Prostate gland (tissue), 2 donors: ENCODE measurements at regions not wholly inside any gene's neighbourhood (a gene's known extent, or its start where the extent isn't known, plus 50 kb on each side); places are given as distances from the start of the nearest gene placed in this dataset.
"Not testable (repeated sequence)": the region's sequence is repeated elsewhere in the genome, so short reads cannot be mapped to it uniquely, and the experiment has no call there.

Experiments used
- DNase-seq: peaks from one replicate; pipeline ENCODE4 v3.0.0-alpha.2; 2019; ENCODE audit warnings: low spot score
- H3K27ac ChIP-seq, 2 donors: fragments of 200-600 bp; sonication (generic); 2 replicates each; pipeline ENCODE4 v1.5.1; 2017 to 2019
- H3K27me3 ChIP-seq: fragments of 200-600 bp; sonication (generic); replicated peaks from 2 replicates; pipeline ENCODE4 v1.5.1; 2019; ENCODE audit not compliant: insufficient read depth
- H3K36me3 ChIP-seq, 2 donors: fragments of 200-600 bp; sonication (generic); 1 replicate in 1 of 2; 2 replicates in 1 of 2; pipeline versions ENCODE4 v1.5.1 to v1.8.1; 2017 to 2019
- H3K4me1 ChIP-seq: fragments of 200-600 bp; sonication (generic); replicated peaks from 2 replicates; pipeline ENCODE4 v1.5.1; 2019
- H3K4me3 ChIP-seq, 2 donors: fragments of 200-600 bp; sonication (generic); 2 replicates each; pipeline ENCODE4 v1.5.1; 2017 to 2019
- H3K9me3 ChIP-seq: fragments of 200-600 bp; sonication (generic); 2 replicates; pipeline ENCODE4 v1.5.1; 2017
- POLR2A ChIP-seq: fragments of 450-650 bp; IDR thresholded peaks from one replicate; pipeline ENCODE4 v1.6.1; 2016; ENCODE audit warnings: antibody characterized with exemption, mild to moderate bottlenecking
- POLR2AphosphoS5 ChIP-seq: sonication (generic); formaldehyde crosslinking; IDR thresholded peaks from one replicate; pipeline ENCODE4 v1.6.1; 2017; ENCODE audit warnings: antibody characterized with exemption
- WGBS: methylation state at CpG from one replicate; pipeline ENCODE4 v1.1.5; 2018; 5-methylcytosine and 5-hydroxymethylcytosine counted together
- intact Hi-C: fragments of 100-400 bp; cut with DNase I; formaldehyde crosslinking; loops from one replicate; pipeline ENCODE4 v1.14.2; 2022
- TF ChIP-seq, protein P1 (sequence below), 4 experiments: fragments of 200-600 bp in 2 of 4; fragments of 450-650 bp in 2 of 4; sonication (generic) in 2 of 4; IDR thresholded peaks; 1 replicate in 3 of 4; 2 replicates in 1 of 4; pipeline ENCODE4 v1.5.1; 2016 to 2019; ENCODE audit warnings: antibody characterized with exemption in 4 of 4, mild to moderate bottlenecking in 2 of 4, moderate library complexity in 2 of 4

DNA sequence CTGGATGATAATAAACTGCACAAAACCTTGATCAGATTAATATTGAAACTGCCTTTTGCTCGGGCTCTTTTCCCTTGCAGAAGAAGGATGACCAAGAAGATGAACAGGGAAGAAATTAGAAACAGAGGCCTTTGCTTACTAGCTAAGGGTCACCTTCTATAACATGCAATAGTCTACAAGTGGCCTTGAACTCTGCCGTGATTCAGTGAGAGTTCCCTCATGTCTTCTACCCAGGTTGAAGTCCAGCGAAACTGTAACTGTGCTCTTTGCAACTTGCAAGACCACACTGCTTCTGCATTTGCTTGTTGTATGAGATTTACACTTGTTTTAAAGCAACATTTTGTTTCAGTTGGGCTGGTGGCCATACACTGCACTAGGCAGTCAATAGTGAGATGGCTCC, 108.4 kb downstream of the IGLL1 start:
- Histone ChIP-seq H3K4me1 (no peaks in the 10 kb centered on the region), H3K27ac (no peak overlapping the region), H3K36me3 (no peaks in the 10 kb centered on the region), H3K4me3 (no peak overlapping the region), H3K9me3 (no peaks in the 10 kb centered on the region), H3K27me3 (no peaks in the 10 kb centered on the region)
- no peak for DNase-seq
- TF ChIP-seq POLR2AphosphoS5 (no peak), POLR2A (no peak)
- TF ChIP-seq, protein P1, sequence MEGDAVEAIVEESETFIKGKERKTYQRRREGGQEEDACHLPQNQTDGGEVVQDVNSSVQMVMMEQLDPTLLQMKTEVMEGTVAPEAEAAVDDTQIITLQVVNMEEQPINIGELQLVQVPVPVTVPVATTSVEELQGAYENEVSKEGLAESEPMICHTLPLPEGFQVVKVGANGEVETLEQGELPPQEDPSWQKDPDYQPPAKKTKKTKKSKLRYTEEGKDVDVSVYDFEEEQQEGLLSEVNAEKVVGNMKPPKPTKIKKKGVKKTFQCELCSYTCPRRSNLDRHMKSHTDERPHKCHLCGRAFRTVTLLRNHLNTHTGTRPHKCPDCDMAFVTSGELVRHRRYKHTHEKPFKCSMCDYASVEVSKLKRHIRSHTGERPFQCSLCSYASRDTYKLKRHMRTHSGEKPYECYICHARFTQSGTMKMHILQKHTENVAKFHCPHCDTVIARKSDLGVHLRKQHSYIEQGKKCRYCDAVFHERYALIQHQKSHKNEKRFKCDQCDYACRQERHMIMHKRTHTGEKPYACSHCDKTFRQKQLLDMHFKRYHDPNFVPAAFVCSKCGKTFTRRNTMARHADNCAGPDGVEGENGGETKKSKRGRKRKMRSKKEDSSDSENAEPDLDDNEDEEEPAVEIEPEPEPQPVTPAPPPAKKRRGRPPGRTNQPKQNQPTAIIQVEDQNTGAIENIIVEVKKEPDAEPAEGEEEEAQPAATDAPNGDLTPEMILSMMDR (IDR thresholded peaks at IDR 0.05), result no peak
- intact Hi-C loops, result no loop called here
- 95% methylated on average over 3 of the region's 3 CpGs for WGBS

DNA sequence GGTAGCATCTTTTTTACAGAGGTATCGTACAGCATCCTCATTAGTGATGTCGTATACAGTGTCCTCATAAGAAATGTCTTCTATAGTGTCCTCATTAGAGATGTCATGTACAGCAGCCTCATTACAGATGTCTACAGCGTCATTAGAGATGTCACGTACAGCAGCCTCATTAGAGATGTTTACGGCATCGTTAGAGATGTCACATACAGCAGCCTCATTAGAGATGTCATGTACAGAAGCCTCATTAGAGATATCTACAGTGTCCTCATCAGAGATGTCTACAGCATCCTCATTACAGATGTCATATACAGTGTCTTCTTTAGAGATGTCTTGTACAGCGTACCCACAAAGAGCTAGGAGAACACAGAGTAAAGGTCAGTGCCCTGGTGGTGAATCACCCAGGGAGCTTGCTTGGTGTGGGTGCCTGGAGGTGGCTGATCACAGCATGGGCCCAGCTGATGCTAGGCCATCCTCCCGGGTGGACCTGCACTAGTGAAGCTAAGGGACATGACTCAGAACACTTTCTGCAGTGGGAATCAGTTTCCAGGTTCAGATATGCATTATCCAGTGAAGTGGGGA, 109.2 kb downstream of the IGLL1 start:
- no peaks in the 10 kb centered on the region for H3K9me3 ChIP-seq
- intact Hi-C loops, result no loop called here
- TF ChIP-seq POLR2A, result no peak
- TF ChIP-seq POLR2AphosphoS5, result no peak
- TF ChIP-seq, protein P1 (IDR thresholded peaks at IDR 0.05), result no peak
- no peaks in the 10 kb centered on the region for H3K27me3 ChIP-seq
- no peaks in the 10 kb centered on the region for H3K36me3 ChIP-seq
- H3K27ac ChIP-seq, result no peak overlapping the region
- 96% methylated on average over 8 of the region's 8 CpGs for WGBS
- DNase-seq, result no peak
- H3K4me3 ChIP-seq, result no peak overlapping the region
- H3K4me1 ChIP-seq, result no peaks in the 10 kb centered on the region

DNA sequence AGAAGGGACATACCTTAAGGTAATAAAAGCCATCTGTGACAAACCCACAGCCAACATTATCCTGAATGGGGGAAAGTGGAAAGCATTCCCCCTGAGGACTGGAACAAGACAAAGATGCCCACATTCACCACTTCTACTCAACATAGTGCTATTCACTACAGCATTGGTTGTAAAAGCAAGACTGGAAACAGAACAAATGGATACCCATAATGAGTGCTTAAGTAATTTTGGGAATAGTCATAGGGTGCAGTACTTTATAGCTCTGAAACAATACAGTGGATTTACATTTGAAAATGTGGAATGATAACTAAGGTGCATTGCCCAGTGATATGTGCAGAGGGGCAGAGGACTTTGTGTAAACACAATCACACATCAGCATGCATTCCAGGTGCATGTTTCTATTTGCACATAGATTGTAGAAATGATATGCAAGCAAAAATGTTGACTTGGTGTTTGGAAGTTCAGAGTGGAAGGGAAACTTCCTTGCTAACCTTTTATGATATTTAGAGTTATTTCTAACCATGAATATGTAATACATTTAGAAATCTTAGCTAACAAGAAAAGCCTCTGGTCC, 112.3 kb downstream of the IGLL1 start:
- intact Hi-C loops, result no loop called here

DNA sequence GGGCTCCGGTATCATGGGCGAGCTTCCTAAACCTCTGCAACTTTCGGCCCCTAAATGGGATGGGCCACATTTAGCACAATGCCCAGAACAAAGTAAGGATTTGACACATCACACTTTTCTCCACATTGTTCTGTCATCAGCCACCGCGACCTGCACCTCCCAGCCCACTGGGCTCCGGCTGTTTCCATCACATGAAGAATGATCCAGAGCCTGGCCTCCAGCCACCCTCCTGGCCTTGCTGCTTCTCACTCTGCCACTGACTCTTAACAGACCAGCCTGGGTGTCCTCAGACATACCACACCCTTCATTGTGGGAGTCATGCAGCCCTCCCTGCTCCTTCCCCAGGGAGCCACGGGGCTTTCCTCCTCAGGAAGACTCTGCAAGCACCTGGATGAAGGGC, 113.7 kb downstream of the IGLL1 start:
- H3K4me3 ChIP-seq, result no peak overlapping the region
- H3K36me3 ChIP-seq, result no peaks in the 10 kb centered on the region
- WGBS, result 87% methylated on average over 7 of the region's 7 CpGs
- intact Hi-C loops, result no loop called here
- no peak for DNase-seq
- no peak overlapping the region for H3K27ac ChIP-seq
- no peaks in the 10 kb centered on the region for H3K27me3 ChIP-seq
- no peaks in the 10 kb centered on the region for H3K4me1 ChIP-seq
- no peak for TF ChIP-seq POLR2A
- TF ChIP-seq POLR2AphosphoS5, result no peak
- TF ChIP-seq, protein P1 (IDR thresholded peaks at IDR 0.05), result no peak
- no peaks in the 10 kb centered on the region for H3K9me3 ChIP-seq

More for the DNA sequence above, 112.3 kb downstream of the IGLL1 start:
- TF ChIP-seq POLR2A (no peak), POLR2AphosphoS5 (peak; percentile 37)
- Histone ChIP-seq H3K4me3 (no peak overlapping the region), H3K4me1 (no peaks in the 10 kb centered on the region), H3K27me3 (no peaks in the 10 kb centered on the region), H3K9me3 (no peaks in the 10 kb centered on the region), H3K27ac (no peak overlapping the region), H3K36me3 (no peaks in the 10 kb centered on the region)
- DNase-seq, result no peak

DNA sequence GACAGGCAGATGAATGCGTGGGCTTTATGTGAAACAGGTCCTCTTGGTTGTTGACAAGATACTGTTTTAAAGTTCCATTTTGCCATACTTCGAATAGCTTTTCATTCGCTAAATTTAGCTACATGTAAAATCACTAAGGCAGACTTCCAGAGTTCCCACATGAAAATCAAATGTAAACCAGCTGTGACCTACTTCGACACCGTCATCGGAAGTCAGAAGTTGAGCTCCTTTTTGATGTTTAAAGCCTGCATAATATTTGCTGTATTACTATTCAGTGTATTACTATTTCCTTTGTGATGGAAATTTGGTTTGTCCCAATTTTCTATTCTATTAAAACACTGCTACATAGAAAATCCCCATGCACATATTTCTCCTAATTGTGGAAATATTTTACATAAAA, 115.3 kb downstream of the IGLL1 start:
- H3K27ac ChIP-seq, intact Hi-C loops, DNase-seq, H3K36me3 ChIP-seq, H3K27me3 ChIP-seq, H3K4me1 ChIP-seq, H3K9me3 ChIP-seq, H3K4me3 ChIP-seq: not testable (repeated sequence)
- 48% methylated on average over 6 of the region's 6 CpGs for WGBS

DNA sequence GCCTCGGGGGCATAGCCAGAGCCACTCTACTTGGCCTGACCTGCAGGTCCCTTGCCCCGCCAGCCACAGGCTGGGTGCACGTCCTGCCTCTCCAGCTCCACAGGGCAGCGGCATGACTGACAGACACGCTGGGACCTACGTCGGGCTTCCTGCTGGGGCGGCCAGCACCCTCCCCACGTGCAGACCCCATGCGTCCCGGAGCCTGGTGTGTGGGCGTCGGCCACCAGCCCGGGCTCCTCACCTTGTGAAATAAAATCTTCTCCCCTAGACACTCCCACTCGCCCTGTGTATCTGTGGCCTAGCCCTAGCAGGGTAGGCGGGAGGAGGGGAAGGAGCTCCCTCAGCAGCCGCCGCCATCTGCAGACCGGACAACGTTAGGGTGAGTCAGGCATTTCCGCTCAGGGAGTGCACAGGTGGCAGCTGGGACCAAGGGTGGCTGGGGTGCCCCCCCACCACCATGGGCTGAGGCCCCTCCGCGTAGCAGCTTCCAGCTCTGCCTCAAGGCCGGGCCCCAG, 119.5 kb downstream of the IGLL1 start:
- H3K9me3 ChIP-seq, H3K4me1 ChIP-seq, H3K36me3 ChIP-seq, DNase-seq, intact Hi-C loops, H3K27ac ChIP-seq, H3K27me3 ChIP-seq, H3K4me3 ChIP-seq: not testable (repeated sequence)
- 90% methylated on average over 9 of the region's 24 CpGs for WGBS

DNA sequence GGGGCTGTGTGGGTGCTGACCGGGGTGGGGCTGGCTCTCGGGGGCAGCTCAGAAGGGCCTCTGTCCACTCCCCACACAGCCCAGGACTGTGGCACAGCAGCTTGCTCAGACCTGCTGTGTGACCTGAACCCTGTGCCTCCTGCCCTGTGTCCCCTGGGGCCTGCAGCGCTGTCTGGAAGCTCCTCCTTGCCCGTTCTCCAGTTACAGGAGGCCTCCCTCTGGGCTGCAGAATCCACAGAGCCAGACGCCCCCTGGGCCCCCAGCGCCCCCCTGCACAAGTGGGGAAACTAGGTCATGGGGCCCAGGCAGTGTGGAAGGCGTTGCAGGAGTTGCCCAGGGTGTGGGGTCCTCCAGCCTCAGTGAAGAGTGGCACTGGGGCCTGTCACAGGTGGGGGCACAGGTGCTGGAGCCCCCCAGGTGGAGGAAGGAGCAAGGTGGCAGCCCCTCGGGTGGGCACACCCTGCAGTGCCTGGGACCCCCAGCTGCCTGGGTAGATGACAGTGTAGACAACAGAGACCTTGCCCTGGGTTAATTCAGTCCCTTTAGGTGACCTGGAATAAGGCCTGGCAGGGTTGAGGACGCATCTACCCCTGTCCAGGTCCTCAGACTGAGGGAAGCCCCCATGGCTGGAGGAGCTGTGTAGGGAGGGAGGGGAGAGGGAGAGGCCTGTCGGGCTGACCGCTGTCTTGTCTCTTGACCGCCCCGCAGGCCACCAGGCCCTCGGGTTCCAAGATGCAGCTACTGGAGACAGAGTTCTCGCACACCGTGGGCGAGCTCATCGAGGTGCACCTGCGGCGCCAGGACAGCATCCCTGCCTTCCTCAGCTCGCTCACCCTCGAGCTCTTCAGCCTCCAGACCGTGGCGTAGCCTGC, 120.2 kb downstream of the IGLL1 start:
- 87% methylated on average over 21 of the region's 24 CpGs for WGBS
- DNase-seq, H3K4me3 ChIP-seq, H3K27ac ChIP-seq, H3K4me1 ChIP-seq, H3K27me3 ChIP-seq, H3K36me3 ChIP-seq, H3K9me3 ChIP-seq, intact Hi-C loops: not testable (repeated sequence)
